ENCODE measurements at regions not wholly inside any gene's neighbourhood (a gene's known extent, or its start where the extent isn't known, plus 50 kb on each side); places are given as distances from the start of the nearest gene placed in this dataset.
A peak's percentile ranks its signal among the peaks of the same experiment; 100 is the strongest.
"Not testable (repeated sequence)": the region's sequence is repeated elsewhere in the genome, so short reads cannot be mapped to it uniquely, and the experiment has no call there.

- DNase-seq: no peak
Observed at GRCh38 chr3:182000447-182000846, 288.7 kb downstream of the SOX2 start.

- no peak for DNase-seq
Observed at GRCh38 chr3:182005219-182005618, 293.5 kb downstream of the SOX2 start.

GRCh38 chr3:182005701-182006100 lies 294.0 kb downstream of the SOX2 start:
- no peak for DNase-seq

- DNase-seq: no peak
Observed at GRCh38 chr3:182006431-182006830, 294.7 kb downstream of the SOX2 start.

- no peak for DNase-seq
Observed at GRCh38 chr3:182007441-182007840, 295.7 kb downstream of the SOX2 start.

GRCh38 chr3:182018361-182018760 lies 306.6 kb downstream of the SOX2 start:
- no peak for DNase-seq

- no peak for DNase-seq
Observed at GRCh38 chr3:182019926-182020325, 308.2 kb downstream of the SOX2 start.

GRCh38 chr3:182023843-182024242 lies 312.1 kb downstream of the SOX2 start:
- DNase-seq: no peak

- no peak for DNase-seq
Observed at GRCh38 chr3:182027366-182027765, 315.6 kb downstream of the SOX2 start.

GRCh38 chr3:182028081-182028480 lies 316.4 kb downstream of the SOX2 start:
- DNase-seq: peak; percentile 39 to 69

- DNase-seq: not testable (repeated sequence)
Observed at GRCh38 chr3:182034231-182034630, 322.5 kb downstream of the SOX2 start.

- DNase-seq: no peak
Observed at GRCh38 chr3:182035324-182035723, 323.6 kb downstream of the SOX2 start.

- no peak for DNase-seq
Observed at GRCh38 chr3:182036382-182036781, 324.7 kb downstream of the SOX2 start.

- DNase-seq: peak; percentile 51 to 88
Observed at GRCh38 chr3:182041668-182042291, 330.1 kb downstream of the SOX2 start.

- no peak for DNase-seq
Observed at GRCh38 chr3:182045736-182046135, 334.0 kb downstream of the SOX2 start.

GRCh38 chr3:182046166-182046764 lies 334.5 kb downstream of the SOX2 start:
- no peak for DNase-seq

- DNase-seq: no peak
Observed at GRCh38 chr3:182050932-182051331, 339.2 kb downstream of the SOX2 start.

GRCh38 chr3:182052332-182052731 lies 340.6 kb downstream of the SOX2 start:
- no peak for DNase-seq

GRCh38 chr3:182052757-182053156 lies 341.0 kb downstream of the SOX2 start:
- no peak for DNase-seq

GRCh38 chr3:182058488-182058887 lies 346.8 kb downstream of the SOX2 start:
- DNase-seq: no peak

- DNase-seq: no peak
Observed at GRCh38 chr3:182063742-182064141, 352.0 kb downstream of the SOX2 start.

GRCh38 chr3:182067423-182067822 lies 355.7 kb downstream of the SOX2 start:
- DNase-seq: no peak

GRCh38 chr3:182078316-182078715 lies 366.6 kb downstream of the SOX2 start:
- no peak for DNase-seq

- no peak for DNase-seq
Observed at GRCh38 chr3:182078929-182079328, 367.2 kb downstream of the SOX2 start.

- DNase-seq: no peak
Observed at GRCh38 chr3:182081096-182081495, 369.4 kb downstream of the SOX2 start.

All from NCI-H524 (cell line).